ENCODE measurements at regions not wholly inside any gene's neighbourhood (a gene's known extent, or its start where the extent isn't known, plus 50 kb on each side); places are given as distances from the start of the nearest gene placed in this dataset.

- Histone ChIP-seq H3K4me3 (ENCODE audit: low read depth, low read length) (no peak overlapping the region), H3K9me3 (ENCODE audit: control insufficient read depth, insufficient read depth, low read depth, low read length) (no peaks in the 10 kb centered on the region), H3K36me3 (ENCODE audit: control insufficient read depth in 2 of 2, insufficient read depth in 1 of 2, low read length in 2 of 2) (no peaks in the 10 kb centered on the region), H3K27ac (ENCODE audit: extremely low read depth, low read depth, low read length) (no peak overlapping the region), H3K4me1 (ENCODE audit: control insufficient read depth, insufficient read depth, low read length) (no peaks in the 10 kb centered on the region)
- ChIA-PET POLR2A (no interaction called here), CTCF (no interaction called here)
- TF ChIP-seq ZNF501 (tag by site-specific recombination; IDR thresholded peaks at IDR 0.05) (no peak), GLI4 (tag by site-specific recombination; IDR thresholded peaks at IDR 0.05) (no peak), ZBTB17 (tag by site-specific recombination; IDR thresholded peaks at IDR 0.05) (no peak), ZNF514 (tag by site-specific recombination; IDR thresholded peaks at IDR 0.05) (no peak), ZNF274 (IDR thresholded peaks at IDR 0.05; ENCODE audit: low read length) (no peak), ZNF274 (tag by site-specific recombination; IDR thresholded peaks at IDR 0.05; ENCODE audit: borderline replicate concordance) (no peak), BCL6B (tag by site-specific recombination; IDR thresholded peaks at IDR 0.05) (no peak), ZNF398 (tag by site-specific recombination; IDR thresholded peaks at IDR 0.05) (no peak), ZNF404 (tag by site-specific recombination; IDR thresholded peaks at IDR 0.05) (no peak), ZNF391 (tag by site-specific recombination; IDR thresholded peaks at IDR 0.05; ENCODE audit: borderline replicate concordance, low read depth) (no peak), ZBTB48 (tag by site-specific recombination; IDR thresholded peaks at IDR 0.05) (no peak), ZSCAN4 (tag by site-specific recombination; IDR thresholded peaks at IDR 0.05) (no peak), SCRT1 (tag by site-specific recombination; IDR thresholded peaks at IDR 0.05; ENCODE audit: borderline replicate concordance) (no peak), RBAK (tag by site-specific recombination; IDR thresholded peaks at IDR 0.05) (no peak), ZSCAN16 (tag by site-specific recombination; IDR thresholded peaks at IDR 0.05) (no peak), ZNF645 (tag by site-specific recombination; IDR thresholded peaks at IDR 0.05) (no peak), ZNF112 (tag by site-specific recombination; IDR thresholded peaks at IDR 0.05) (no peak), ZNF830 (tag by site-specific recombination; IDR thresholded peaks at IDR 0.05; ENCODE audit: low read depth) (no peak)
Measured at GRCh38 chr6:106027758-106028157, 58.4 kb upstream of the PRDM1 start.

GRCh38 chr6:106026748-106027715, 59.1 kb upstream of the PRDM1 start:
- CTCF ChIA-PET: interaction anchor here (0.6 to 0.7 kb wide), 3 partner anchors 33 to 186 kb away, joined by 3 to 4 read pairs (median 3); no protein-coding TSS in a partner anchor
- POLR2A ChIA-PET: no interaction called here
- Histone ChIP-seq H3K4me3 (ENCODE audit: low read depth, low read length) (no peak overlapping the region), H3K9me3 (ENCODE audit: control insufficient read depth, insufficient read depth, low read depth, low read length) (no peaks in the 10 kb centered on the region), H3K4me1 (ENCODE audit: control insufficient read depth, insufficient read depth, low read length) (no peaks in the 10 kb centered on the region), H3K36me3 (ENCODE audit: control insufficient read depth in 2 of 2, insufficient read depth in 1 of 2, low read length in 2 of 2) (no peaks in the 10 kb centered on the region), H3K27ac (ENCODE audit: extremely low read depth, low read depth, low read length) (no peak overlapping the region)
- TF ChIP-seq EGR2 (tag by site-specific recombination; IDR thresholded peaks at IDR 0.05; ENCODE audit: low read depth) (peak; percentile 8; the same call in 1 of the 2 replicates), CTCF (tag by site-specific recombination; IDR thresholded peaks at IDR 0.05) (no peak), ZNF692 (tag by site-specific recombination; IDR thresholded peaks at IDR 0.05) (no peak), ZFHX2 (tag by site-specific recombination; conservative IDR thresholded peaks at IDR 0.05) (peak; percentile 44)
